NB4 (cell line): ENCODE measurements at regions not wholly inside any gene's neighbourhood (a gene's known extent, or its start where the extent isn't known, plus 50 kb on each side); places are given as distances from the start of the nearest gene placed in this dataset.

Experiments
- DNase-seq: peaks from one replicate; pipeline ENCODE4 v3.0.0; 2010; ENCODE audit warnings: low read depth
- H3K4me3 ChIP-seq: one replicate; pipeline ENCODE4 v1.5.1; 2011; ENCODE audit warnings: mild to moderate bottlenecking, low read depth, low read length, moderate library complexity
- CTCF ChIP-seq: IDR thresholded peaks from one replicate; pipeline ENCODE4 v1.5.1; 2012; ENCODE audit warnings: low read depth, low read length
- MAX ChIP-seq: IDR thresholded peaks from 2 replicates; pipeline ENCODE4 v1.6.1; 2011; ENCODE audit warnings: low read depth, low read length
- MYC ChIP-seq: IDR thresholded peaks from 2 replicates; pipeline ENCODE4 v1.6.1; 2011; ENCODE audit warnings: low read depth, low read length
- POLR2A ChIP-seq: IDR thresholded peaks from 2 replicates; pipeline ENCODE4 v1.6.1; 2011; ENCODE audit warnings: mild to moderate bottlenecking; ENCODE audit not compliant: insufficient read length; ENCODE audit errors: extremely low read depth

GRCh38 chr4:52266537-52267137 lies 215.5 kb downstream of the SPATA18 start:
- H3K4me3 ChIP-seq: no peak overlapping the region
- no peak for DNase-seq
- TF ChIP-seq MAX (no peak), MYC (no peak), CTCF (no peak), POLR2A (no peak)

GRCh38 chr4:52269761-52270160 lies 218.7 kb downstream of the SPATA18 start:
- TF ChIP-seq MYC: no peak
- no peak for TF ChIP-seq MAX
- no peak for TF ChIP-seq CTCF
- TF ChIP-seq POLR2A: no peak
- no peak for DNase-seq
- no peak overlapping the region for H3K4me3 ChIP-seq

GRCh38 chr4:52273885-52274284 lies 222.8 kb downstream of the SPATA18 start:
- no peak for TF ChIP-seq MAX
- no peak for TF ChIP-seq MYC
- TF ChIP-seq POLR2A: no peak
- TF ChIP-seq CTCF: no peak
- no peak overlapping the region for H3K4me3 ChIP-seq
- DNase-seq: no peak

GRCh38 chr4:52288212-52288855 lies 237.2 kb downstream of the SPATA18 start:
- no peak for TF ChIP-seq CTCF
- no peak for TF ChIP-seq MYC
- no peak for TF ChIP-seq POLR2A
- no peak for TF ChIP-seq MAX
- no peak for DNase-seq
- H3K4me3 ChIP-seq: no peak overlapping the region

GRCh38 chr4:52290466-52290865 lies 239.4 kb downstream of the SPATA18 start:
- DNase-seq: no peak
- H3K4me3 ChIP-seq: no peak overlapping the region
- TF ChIP-seq POLR2A: no peak
- no peak for TF ChIP-seq MYC

GRCh38 chr4:52292245-52292644 lies 241.1 kb downstream of the SPATA18 start:
- H3K4me3 ChIP-seq: no peak overlapping the region
- DNase-seq: no peak
- no peak for TF ChIP-seq POLR2A
- no peak for TF ChIP-seq CTCF
- TF ChIP-seq MYC: no peak
- no peak for TF ChIP-seq MAX
